GF-D8 (cell line): ENCODE measurements at regions not wholly inside any gene's neighbourhood (a gene's known extent, or its start where the extent isn't known, plus 50 kb on each side); places are given as distances from the start of the nearest gene placed in this dataset.
"Not testable (repeated sequence)": the region's sequence is repeated elsewhere in the genome, so short reads cannot be mapped to it uniquely, and the experiment has no call there.

Experiments used
- DNase-seq: peaks from one replicate; lab custom pipeline; 2025; lab: John Stamatoyannopoulos, UW

DNA sequence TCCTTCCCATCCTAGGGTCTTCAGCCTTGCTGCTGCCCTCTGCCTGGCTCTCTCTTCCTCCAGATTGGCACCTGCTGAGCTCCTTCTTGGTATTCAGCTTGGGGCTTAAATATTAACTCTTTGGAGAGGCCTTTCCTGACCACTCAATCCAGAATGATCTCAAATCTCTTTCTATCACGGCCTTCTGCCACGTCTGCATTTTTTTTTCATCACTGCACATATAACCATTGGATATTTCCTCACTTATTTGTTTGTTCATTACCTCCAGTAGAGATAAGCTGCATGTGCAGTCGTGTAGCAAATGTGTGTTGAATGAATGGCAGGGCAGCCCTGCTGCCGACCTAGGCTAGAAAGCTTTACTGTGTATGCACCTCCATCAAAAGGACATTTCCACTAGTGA is 51.6 kb upstream of the MPP7 start:
- DNase-seq, result no peak

DNA sequence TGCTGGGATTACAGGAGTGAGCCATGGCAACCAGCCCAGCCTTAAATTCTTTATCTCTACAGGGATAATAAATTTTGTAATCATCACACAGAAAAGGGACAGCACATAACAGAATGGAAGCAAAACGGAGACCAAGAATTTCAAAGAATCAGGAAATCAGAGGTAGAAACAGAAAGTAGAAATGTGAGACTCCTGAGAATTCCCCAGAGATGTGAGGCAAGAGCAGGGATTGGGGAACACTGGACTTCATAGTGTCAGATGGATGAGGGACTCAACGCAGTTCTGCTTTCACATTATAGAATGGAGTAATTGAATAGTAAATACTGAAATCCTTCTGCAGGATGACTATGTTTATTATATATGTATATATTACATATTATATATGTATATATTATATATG is 52.5 kb upstream of the MPP7 start:
- no peak for DNase-seq

DNA sequence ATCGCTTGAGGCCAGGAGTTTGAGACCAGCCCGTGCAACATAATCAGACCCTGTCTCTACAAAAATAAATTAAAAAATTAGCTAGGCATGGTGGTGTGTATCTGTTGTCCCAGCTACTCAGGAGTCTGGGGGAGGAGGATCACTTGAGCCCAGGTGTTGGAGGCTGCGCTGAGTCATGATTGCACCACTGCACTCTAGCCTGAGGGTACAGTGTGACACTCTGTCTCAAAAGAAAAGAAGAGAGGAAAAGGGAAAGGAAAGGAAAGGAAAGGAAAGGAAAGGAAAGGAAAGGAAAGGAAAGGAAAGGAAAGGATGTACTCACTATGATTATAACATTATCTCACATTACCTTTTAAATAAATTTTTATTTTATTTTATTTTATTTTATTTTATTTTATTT is 56.5 kb upstream of the MPP7 start:
- no peak for DNase-seq

DNA sequence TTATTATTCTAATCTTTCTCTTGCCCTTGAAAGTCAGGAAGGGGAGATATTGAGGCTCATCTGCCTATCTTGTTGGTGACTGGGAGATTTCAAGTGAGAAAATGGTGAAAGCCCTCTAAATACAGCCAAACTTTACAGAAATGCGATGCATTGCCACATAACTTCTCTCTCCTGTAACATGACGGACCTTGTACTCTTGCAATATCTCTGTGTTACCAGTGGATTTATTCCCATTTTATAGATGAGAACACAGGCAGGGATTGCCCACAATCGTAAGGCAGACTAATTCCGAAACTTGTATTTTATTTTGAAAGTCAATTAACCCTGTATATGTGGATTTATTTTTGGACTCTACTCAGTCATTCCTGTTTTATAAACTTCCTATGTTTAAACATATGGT is 57.3 kb upstream of the MPP7 start:
- no peak for DNase-seq

DNA sequence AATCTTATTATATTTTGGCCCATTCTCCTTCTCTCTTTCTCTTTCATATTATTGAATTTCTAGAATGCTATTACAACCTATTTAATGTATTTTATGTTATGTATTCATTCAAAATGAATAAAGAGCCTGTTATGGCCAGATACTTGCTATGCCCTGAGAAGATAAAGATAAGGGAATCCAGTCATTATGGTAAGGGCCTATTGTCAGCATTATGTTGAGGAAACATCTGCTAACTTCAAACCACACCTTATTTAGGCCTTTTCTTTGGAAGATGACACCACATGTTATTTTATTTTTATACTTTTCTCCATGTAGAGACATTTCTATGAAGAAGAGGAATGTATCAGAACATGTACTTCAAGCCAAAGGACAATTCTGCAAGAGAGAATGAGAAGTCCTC is 60.5 kb upstream of the MPP7 start:
- no peak for DNase-seq

DNA sequence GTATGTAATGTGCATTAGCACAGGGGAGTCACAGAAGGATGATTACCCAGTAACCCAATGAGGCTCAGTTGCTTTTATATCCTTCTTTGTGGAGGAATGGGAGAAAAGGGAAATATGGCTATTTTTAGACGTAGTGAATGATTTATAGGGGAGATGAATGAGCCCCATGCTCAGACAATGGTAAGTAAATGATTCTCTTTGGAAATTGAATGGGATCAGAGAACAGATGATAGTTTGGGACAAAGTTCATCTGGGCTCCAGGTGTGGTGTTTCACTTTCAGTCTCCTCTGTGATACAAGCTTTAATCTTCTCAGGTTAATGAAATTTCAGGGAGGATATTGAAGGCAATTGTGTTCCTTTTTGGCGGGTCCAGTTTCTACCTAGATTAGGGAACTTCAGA is 63.0 kb upstream of the MPP7 start:
- DNase-seq, result no peak

DNA sequence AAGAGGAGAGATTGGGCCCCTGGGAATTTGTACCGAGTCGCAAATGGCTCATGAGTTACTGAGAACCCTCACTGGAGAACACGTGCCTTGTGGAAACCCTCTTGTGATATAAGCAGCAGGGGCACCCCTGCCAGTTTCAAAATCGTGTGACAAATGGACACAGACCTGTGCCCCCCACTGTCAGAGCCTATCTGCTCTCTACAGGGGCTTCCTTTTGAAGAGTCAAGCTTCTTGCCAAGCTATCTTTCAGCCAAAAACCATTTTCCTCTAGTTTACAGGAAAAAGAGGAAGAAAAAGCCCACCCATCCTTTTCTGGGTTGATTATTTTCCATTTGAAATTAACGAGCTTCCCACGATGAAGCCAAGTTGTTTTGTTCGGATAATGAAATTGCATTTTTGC is 64.1 kb upstream of the MPP7 start:
- DNase-seq, result no peak

DNA sequence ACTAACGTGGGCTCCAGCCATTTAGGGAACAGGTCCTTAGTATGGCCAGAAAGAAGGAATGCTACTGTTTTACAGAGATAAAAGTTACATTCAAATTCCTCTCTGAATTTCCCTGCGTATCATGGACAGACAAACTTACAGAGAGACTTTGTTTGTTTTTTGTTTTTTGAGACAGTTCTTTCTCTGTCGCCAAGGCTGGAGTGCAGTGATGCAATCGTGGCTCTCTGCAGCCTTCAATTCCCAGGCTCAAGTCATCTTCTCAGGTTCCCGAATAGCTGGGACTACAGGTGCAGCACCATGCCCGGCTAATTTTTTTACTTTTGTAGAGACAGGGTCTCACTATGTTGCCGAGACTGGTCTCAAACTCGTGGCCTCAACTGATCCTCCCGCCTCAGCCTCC is 64.5 kb upstream of the MPP7 start:
- no peak for DNase-seq

DNA sequence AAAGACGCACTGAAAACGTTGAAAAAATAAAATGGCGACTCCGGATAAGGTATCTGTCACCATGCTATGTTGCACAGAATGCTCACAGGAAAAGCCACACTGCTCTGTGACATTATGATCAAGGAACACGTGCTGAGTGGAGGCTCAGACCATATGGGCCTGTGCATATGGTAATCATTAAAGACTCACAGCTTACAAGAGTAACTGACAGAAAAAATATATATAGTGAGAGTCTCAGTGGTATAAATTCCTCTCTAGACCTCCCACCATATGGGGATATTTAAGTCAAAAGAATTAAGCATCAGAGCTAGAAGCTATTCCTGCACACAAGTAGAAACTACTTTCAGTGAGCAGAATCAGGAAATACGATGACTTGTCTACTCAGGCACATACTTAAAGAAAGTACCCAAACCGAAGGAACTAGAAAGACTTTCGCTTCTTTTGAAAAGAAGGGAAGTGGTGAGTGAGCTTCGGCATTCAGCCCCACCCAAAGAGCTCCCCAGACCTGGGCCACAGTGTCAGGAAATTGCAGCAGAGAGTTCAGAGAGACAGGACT is 65.1 kb upstream of the MPP7 start:
- DNase-seq, result no peak

DNA sequence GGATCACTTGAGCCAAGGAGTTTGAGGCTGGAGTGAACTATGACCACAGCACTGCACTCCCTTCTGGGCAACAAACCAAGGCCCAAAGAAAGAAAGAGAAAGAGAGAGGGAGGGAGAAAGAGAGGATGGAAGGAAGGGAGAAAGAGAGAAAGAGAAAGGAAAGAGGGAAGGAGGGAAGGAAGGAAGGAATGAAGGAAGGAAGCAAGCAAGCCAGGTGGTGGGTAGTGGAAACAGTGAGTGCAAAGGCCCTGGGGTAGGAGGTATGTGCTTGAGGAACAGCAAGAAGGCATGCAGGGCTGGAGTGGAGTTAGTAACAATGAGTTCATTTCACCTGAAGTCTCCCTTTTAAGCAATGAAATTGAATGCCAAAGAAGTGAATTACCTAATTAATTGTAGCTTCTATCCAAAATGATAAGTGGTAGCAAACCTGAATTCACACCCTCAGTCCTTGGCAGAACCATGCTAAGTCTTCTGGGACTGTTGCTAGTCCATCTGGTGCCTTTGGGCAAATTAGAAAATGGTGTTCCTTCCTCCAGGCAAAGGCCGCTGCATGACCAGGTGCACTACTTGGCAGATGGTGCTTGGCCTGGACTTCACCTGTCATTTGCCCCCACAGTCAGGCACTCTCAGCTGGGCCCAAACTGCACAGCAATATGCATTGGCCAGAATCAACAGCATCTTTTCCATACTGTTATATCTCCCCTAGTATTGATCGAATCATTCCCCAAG is 67.4 kb upstream of the MPP7 start:
- no peak for DNase-seq

DNA sequence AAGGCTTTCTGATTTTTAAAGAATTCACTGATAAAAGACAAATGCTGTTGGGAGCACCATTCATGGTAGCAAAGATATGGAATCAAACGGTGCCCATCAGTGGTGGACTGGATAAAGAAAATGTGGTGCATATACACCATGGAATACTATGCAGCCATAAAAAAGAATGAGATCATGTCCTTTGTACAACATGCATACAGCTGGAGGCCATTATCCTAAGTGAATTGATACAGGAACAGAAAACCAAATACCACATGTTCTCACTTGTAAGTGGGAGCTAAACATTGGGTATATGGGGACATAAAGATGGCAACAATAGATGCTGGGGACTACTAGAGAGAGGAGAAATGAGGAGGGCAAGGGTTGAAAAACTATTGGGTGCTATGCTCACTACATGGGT is 68.8 kb upstream of the MPP7 start:
- DNase-seq, result not testable (repeated sequence)

DNA sequence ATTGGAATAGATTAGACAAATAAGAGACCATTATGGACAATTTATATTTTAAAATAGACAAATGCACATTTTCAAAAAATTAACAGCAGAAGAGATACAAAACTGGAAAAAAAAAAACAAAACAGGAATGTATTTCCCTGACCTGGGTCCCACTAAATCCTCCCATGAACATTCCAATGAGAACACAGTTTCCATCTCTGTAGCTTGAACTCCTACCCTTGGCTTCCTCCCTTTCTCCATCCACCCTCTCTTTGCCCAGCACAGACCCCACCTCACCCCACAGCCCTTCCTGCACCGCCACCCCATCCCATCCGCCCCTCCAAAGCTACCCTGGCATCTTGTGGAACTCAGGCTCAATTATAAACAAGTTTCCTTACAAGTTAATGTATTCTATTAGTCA is 71.2 kb upstream of the MPP7 start:
- no peak for DNase-seq

DNA sequence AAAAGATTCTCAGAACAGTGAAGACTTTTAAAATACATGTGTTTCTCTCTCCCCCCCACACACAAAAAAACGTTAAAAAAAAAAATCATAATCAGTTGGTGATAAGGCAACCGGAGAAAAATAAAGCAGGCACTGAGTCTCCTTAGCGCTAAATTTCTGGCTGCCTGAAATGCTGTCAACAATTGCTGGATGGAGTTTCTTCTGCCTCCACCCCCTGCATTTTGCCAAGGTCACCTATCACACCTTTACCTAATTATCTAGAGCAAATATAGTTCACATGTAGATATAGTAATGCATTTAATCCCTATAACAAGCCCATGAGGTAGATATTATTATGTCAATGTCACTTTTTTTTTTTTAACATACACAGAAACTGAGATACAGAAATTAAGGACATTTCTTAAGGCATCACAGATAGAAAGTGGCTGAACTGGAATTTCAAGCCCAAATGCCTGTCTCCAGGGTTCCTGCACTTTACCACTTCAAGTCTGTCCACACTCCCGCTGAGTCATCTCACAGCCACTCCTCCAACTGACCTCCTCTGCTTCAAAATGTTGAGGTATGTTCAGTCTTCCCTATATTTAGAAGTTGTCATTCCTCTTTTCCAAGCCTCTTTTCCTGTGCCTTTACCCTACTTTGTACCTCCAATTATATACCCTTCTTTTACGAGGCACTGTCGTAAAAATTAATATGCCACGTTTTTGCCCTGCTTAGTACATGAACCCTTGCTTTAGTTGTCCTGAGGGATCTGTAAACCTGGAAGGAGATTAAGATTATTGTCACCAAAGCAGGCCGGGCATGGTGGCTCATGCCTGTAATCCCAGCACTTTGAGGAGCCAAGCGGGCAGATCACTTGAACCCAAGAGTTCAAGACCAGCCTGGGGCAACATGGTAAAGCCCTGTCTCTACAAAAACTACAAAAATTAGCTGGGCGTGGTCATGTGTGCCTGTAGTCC is 72.8 kb upstream of the MPP7 start:
- DNase-seq, result no peak

DNA sequence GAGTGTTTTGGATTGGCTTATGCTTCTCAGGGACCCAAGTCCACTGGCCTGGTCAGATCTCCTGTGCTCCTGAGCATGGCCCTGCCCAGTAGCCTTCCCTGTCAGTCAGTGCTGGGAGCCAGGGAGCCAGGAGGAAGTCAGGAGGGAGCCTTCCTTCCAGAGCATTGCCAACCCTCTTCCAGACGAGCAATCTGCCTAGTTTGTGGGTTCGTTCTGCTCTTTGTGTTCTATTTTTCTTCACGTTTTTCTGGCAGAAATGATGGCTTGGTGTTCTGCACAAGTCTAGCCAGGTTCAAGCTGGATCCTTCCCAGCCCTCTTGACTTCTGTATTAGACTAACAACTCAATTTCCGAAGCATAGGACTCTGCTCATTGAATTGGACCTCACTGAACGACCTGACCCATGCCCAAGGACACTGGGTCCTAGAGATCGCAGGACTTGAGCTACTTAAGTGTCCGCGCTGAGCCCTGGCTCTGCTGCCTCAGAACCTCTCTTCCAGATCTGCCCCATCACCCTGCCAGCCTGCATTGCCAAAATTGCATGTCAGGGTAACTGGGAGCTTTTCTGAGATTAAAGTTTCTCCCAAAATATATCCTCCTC is 76.2 kb upstream of the MPP7 start:
- DNase-seq, result no peak

DNA sequence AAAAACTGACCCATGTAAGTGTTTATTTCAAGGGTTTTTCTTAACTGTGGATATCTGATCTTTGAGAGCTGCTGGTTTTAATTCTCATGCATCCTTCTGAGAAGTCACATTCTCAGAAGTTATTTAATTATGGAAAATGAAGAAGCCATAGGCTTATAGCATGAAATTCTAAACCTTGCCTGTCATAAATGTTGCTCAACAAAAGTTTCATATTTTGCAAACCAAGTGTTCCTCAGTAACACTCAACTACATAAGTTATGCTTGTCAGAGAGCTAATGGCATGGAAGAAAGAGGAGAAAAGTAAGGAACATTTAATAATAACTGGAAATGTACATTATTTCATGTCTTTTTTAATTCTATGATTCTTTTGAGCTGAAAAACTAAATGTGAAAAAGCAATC is 78.6 kb upstream of the MPP7 start:
- no peak for DNase-seq

DNA sequence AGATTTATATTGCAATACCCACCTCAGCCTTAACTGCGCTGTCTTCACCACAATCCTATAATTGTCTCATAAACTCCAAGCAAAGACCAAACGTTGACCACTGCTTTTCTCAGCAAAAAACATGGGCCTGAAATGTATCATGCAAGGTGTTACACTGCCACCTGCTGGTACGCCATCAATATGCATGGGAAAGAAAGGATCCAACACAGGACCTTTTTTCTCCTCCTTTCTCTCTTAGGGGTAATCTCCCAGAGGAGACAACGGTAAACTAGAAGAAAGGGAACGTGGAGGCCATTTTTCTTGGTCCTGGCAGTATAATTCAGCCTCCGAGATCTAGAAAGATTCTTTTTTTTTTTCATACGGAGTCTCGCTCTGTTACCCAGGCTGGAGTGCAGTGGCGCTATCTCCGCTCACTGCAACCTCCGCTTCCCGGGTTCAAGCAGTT is 79.1 kb upstream of the MPP7 start:
- peak; percentile 27 for DNase-seq

DNA sequence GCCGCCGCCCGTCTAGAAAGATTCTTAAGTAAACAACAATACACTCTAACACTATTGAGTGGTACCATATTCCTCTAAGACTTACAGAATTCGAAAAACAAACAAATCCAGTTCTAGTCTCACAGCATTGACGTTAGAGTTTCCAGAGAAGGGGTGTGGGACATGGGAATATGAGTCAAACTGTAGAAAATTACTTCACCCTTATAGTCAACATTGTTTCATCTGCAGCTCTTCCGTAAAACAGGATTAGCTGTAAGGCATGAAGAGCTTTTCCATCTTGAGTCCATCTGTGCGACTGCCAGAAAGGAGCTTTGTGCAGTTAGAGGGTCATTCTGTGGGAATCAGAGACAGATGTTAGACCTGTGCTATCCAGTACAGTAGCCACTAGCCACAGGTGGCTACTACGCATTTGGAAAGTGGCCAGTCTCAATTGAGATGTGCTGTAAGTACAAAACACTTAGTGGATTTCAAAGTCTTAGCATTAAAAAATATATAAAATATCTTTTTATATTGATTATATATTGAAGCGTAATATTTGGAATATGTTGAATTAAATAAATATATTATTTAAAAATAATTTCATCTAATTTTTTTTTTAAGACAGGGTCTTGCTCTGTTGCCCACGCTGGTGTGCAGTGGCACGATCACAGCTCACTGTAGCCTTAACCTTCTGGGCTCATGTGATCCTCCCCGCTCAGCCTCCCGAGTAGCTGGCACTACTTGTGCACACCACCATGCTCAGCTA is 79.8 kb upstream of the MPP7 start:
- DNase-seq, result no peak

DNA sequence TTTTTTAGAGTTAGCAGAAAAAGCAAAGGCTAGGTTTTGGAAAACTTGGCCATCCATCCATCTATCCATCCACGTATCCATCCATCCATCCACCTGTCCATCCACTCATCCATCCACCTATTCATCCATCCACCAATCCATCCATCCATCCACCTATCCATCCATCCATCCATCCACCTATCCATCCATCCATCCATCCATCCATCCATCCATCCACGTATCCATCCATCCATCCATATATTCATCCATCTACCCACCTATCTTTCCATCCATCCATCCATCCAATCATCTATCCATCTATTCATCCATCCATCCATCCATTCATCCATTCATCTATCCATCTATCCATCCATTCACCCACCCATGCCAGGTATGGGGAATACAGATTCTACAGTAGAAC is 81.7 kb upstream of the MPP7 start:
- DNase-seq, result no peak

DNA sequence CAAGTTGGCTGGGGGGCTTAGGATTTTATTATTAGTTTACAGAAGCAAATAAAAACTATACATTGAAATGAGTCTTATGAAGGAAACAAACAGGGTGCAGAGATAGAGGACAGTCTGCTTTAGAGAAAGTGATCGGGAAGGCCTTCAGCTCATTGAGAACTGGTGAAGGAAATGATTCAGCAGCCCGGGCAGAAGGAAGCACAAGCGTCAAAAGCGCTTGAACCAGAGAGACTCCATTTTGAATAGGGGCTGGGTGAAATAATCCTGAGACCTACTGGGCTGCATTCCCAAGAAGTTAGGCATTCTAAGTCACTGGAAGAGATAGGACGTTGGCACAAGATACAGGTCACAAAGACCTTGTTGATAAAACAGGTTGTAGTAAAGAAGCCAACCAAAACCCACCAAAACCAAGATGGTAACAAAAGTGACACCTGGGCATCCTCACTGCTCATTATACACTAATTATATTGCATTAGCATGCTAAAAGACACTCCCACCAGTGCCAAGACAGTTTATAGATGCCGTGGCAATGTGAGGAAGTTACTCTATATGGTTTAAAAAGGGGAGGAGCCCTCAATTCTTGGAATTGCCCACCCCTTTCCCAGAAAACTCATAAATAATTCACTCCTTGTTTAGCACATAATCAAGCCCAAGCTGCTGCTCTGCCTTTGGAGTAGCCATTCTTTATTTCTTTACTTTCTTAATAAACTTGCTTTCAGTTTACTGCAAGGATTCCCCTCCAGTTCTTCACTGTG is 83.1 kb upstream of the MPP7 start:
- DNase-seq, result no peak

DNA sequence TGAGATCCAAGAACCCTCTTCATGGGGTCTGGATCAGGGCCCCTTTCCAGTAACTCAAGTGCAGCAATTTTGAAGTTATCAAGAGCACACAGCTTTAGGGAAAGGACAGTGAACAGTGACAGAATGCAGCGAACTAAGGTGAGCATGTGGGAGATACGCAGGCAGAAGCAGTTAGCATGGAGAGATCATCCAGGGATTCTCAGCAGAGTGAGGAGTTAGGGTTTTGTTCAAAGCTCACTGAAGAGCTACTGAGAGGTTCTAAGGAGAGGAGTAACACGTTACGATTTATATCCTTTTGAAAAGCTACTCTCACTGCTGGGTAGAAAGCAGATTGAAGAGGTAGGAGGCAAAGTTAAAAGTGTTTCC is 83.6 kb upstream of the MPP7 start:
- no peak for DNase-seq

DNA sequence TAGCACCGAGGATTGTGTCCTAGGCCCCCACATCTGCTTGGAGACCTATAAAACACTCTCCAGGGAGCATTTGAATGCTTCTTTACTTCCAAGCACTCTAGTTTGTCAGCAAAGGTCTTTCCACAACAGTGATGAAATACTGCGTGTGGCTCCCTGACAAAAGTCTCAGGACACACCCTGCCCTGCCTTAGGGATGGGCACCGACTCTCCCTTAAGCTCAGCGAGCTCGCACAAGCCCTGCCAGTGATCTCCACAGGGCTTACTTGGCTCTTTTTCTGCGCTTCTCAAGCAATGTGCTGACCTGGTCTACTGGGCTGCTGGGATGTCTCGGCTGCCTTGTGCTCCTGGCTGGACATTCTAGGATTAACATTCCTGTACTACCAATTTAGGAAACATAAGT is 84.3 kb upstream of the MPP7 start:
- no peak for DNase-seq
